ENCODE measurements at regions not wholly inside any gene's neighbourhood (a gene's known extent, or its start where the extent isn't known, plus 50 kb on each side); places are given as distances from the start of the nearest gene placed in this dataset.
"Not testable (repeated sequence)": the region's sequence is repeated elsewhere in the genome, so short reads cannot be mapped to it uniquely, and the experiment has no call there.

DNA sequence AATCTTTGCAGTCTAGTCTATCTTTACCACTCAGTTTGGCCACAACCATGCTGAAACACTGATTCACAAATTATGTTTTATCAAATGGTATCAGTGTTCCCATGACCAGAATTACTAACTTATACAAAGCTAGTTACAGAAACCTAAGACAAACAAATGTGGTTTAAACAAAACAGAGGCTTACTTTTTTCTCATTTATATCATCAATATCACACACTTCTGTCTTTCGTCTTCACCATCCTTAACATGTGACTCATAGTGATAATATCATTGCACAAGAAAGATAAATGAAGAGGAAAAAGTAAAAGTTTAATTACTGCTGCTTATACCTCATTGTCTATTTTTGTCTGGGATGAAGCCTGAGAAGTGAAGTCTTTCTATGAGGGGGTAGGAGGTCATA, 406.6 kb downstream of the PCDH10 start:
- Mint-ChIP-seq H3K4me1 (ENCODE audit: low read depth, unreplicated experiment) (no peaks in the 10 kb centered on the region), H3K4me3 (ENCODE audit: low read depth, unreplicated experiment) (no peak overlapping the region), H3K9me3 (ENCODE audit: low read depth, unreplicated experiment) (no peaks in the 10 kb centered on the region), H3K27me3 (ENCODE audit: unreplicated experiment) (no peaks in the 10 kb centered on the region), H3K36me3 (ENCODE audit: insufficient read depth, unreplicated experiment) (no peaks in the 10 kb centered on the region), H3K27ac (ENCODE audit: unreplicated experiment) (no peak overlapping the region)
- CTCF ChIA-PET = no interaction called here
- no peak for DNase-seq
- no TSS peak for BruUV-seq (replicated peaks)
- TF ChIP-seq, protein P1, sequence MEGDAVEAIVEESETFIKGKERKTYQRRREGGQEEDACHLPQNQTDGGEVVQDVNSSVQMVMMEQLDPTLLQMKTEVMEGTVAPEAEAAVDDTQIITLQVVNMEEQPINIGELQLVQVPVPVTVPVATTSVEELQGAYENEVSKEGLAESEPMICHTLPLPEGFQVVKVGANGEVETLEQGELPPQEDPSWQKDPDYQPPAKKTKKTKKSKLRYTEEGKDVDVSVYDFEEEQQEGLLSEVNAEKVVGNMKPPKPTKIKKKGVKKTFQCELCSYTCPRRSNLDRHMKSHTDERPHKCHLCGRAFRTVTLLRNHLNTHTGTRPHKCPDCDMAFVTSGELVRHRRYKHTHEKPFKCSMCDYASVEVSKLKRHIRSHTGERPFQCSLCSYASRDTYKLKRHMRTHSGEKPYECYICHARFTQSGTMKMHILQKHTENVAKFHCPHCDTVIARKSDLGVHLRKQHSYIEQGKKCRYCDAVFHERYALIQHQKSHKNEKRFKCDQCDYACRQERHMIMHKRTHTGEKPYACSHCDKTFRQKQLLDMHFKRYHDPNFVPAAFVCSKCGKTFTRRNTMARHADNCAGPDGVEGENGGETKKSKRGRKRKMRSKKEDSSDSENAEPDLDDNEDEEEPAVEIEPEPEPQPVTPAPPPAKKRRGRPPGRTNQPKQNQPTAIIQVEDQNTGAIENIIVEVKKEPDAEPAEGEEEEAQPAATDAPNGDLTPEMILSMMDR (IDR thresholded peaks at IDR 0.05; ENCODE audit: unreplicated experiment) = no peak
- intact Hi-C loops (cut with micrococcal nuclease; ENCODE audit: unreplicated experiment) = no loop called here

DNA sequence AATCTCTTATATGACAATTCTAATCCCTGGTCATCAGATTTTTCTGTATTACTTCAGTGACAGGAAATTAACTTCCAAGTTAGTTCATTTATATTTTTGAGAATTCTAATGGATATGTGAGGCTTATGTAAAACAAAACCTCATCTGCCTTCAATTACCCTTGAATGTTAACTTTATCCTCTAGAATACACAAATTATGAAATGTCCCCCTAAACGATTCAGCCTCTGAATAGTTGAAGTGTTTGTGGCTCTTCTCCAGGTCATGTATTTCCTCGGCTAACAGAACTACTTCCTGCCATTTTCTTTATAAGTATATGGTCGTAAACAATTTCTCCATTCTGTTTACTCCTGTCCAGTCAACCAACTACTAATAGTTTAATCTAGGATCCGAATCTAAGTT, 401.3 kb downstream of the PCDH10 start:
- Mint-ChIP-seq H3K27me3 (ENCODE audit: unreplicated experiment) (no peaks in the 10 kb centered on the region), H3K4me3 (ENCODE audit: low read depth, unreplicated experiment) (no peak overlapping the region), H3K4me1 (ENCODE audit: low read depth, unreplicated experiment) (no peaks in the 10 kb centered on the region), H3K9me3 (ENCODE audit: low read depth, unreplicated experiment) (no peaks in the 10 kb centered on the region), H3K36me3 (ENCODE audit: insufficient read depth, unreplicated experiment) (no peaks in the 10 kb centered on the region), H3K27ac (ENCODE audit: unreplicated experiment) (no peak overlapping the region)
- intact Hi-C loops (cut with micrococcal nuclease; ENCODE audit: unreplicated experiment) = no loop called here
- TF ChIP-seq, protein P1 (IDR thresholded peaks at IDR 0.05; ENCODE audit: unreplicated experiment) = no peak
- CTCF ChIA-PET = no interaction called here
- DNase-seq = no peak
- BruUV-seq (replicated peaks) = no TSS peak

DNA sequence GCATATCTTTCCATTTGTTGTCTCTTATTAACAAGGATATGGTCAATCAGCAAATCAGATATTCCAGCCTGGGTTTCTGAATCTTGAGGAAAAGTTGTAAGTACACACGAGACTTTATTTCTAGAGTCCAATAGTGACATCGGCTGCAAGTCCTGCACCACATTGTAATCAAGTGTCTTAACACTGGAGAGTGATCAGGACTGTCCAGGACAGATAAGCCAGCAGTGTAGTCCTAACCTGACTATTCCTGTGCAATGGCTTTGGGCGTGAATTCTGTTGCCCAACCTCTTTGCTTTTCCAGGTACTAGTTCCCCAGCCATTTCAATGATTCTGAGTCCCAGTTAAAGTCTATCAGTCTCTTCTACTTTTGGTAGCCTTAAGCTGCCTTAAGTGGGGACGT, 395.0 kb downstream of the PCDH10 start:
- DNase-seq = no peak
- intact Hi-C loops (cut with micrococcal nuclease; ENCODE audit: unreplicated experiment) = no loop called here
- Mint-ChIP-seq H3K4me1 (ENCODE audit: low read depth, unreplicated experiment) (no peaks in the 10 kb centered on the region), H3K27me3 (ENCODE audit: unreplicated experiment) (no peaks in the 10 kb centered on the region), H3K4me3 (ENCODE audit: low read depth, unreplicated experiment) (no peak overlapping the region), H3K36me3 (ENCODE audit: insufficient read depth, unreplicated experiment) (no peaks in the 10 kb centered on the region), H3K27ac (ENCODE audit: unreplicated experiment) (no peak overlapping the region), H3K9me3 (ENCODE audit: low read depth, unreplicated experiment) (no peaks in the 10 kb centered on the region)
- CTCF ChIA-PET = no interaction called here
- BruUV-seq (replicated peaks) = no TSS peak
- TF ChIP-seq, protein P1 (IDR thresholded peaks at IDR 0.05; ENCODE audit: unreplicated experiment) = no peak

DNA sequence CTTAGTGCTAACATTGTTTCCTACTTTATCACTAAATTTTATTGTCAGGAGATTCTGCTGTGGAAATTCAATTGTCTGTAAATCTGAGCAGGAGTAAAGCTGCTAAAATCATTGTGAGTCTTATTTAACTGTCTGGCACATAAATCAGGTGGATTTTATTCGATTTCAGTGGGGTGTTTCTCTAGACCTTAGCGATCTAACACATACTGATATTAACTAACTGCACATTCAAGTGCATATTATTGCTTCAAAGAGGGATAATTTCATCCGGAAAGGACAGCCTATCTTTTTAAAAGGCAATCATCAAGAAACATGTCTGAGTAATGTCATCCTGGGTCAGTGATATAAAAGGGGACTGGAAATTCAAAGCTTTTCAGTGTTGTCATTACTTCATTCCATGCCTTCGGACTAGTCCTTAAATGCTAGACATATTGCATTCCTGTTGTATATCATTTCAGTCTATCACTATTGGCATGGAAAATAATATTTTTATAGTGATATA, 388.7 kb downstream of the PCDH10 start:
- BruUV-seq (replicated peaks) = no TSS peak
- peaks cover 9% of the 10 kb centered on the region for H3K4me1 Mint-ChIP-seq (ENCODE audit: low read depth, unreplicated experiment)
- H3K9me3 Mint-ChIP-seq (ENCODE audit: low read depth, unreplicated experiment) = peaks cover 2% of the 10 kb centered on the region
- no peak overlapping the region for H3K4me3 Mint-ChIP-seq (ENCODE audit: low read depth, unreplicated experiment)
- TF ChIP-seq, protein P1 (IDR thresholded peaks at IDR 0.05; ENCODE audit: unreplicated experiment) = no peak
- no peaks in the 10 kb centered on the region for H3K27me3 Mint-ChIP-seq (ENCODE audit: unreplicated experiment)
- no peak for DNase-seq
- H3K27ac Mint-ChIP-seq (ENCODE audit: unreplicated experiment) = no peak overlapping the region
- H3K36me3 Mint-ChIP-seq (ENCODE audit: insufficient read depth, unreplicated experiment) = no peaks in the 10 kb centered on the region
- CTCF ChIA-PET = no interaction called here
- intact Hi-C loops (cut with micrococcal nuclease; ENCODE audit: unreplicated experiment) = no loop called here

DNA sequence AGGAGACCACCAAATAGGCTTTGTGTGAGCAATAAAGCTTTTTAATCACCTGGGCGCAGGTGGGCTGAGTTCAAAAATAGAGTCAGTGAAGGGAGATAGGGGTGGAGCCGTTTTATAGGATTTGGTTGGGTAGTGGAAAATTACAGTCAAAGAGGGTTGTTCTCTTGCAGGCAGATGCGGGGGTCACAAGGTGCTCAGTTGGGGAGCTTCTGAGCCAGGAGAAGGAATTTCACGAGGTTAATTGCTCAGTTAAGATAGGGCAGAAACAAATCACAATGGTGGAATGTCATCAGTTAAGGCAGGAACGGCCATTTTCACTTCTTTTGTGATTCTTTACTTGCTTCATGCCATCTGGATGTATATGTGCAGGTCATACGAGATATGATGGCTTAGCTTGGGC, 385.1 kb downstream of the PCDH10 start:
- H3K36me3 Mint-ChIP-seq (ENCODE audit: insufficient read depth, unreplicated experiment); H3K9me3 Mint-ChIP-seq (ENCODE audit: low read depth, unreplicated experiment); H3K4me1 Mint-ChIP-seq (ENCODE audit: low read depth, unreplicated experiment); H3K4me3 Mint-ChIP-seq (ENCODE audit: low read depth, unreplicated experiment); DNase-seq; H3K27ac Mint-ChIP-seq (ENCODE audit: unreplicated experiment); H3K27me3 Mint-ChIP-seq (ENCODE audit: unreplicated experiment); BruUV-seq (replicated peaks); CTCF ChIA-PET; intact Hi-C loops (cut with micrococcal nuclease; ENCODE audit: unreplicated experiment): not testable (repeated sequence)

All from Calu3 (cell line).